ENCODE measurements at regions not wholly inside any gene's neighbourhood (a gene's known extent, or its start where the extent isn't known, plus 50 kb on each side); places are given as distances from the start of the nearest gene placed in this dataset.

- Mint-ChIP-seq H3K27me3 (no peaks in the 10 kb centered on the region), H3K27ac (no peak overlapping the region), H3K36me3 (no peaks in the 10 kb centered on the region), H3K9me3 (peaks cover 6% of the 10 kb centered on the region), H3K4me3 (no peak overlapping the region), H3K4me1 (no peaks in the 10 kb centered on the region)
Measured at GRCh38 chr11:115885535-115886421, 381.6 kb upstream of the CADM1 start.

GRCh38 chr11:115884800-115885534 is 380.8 kb upstream of the CADM1 start:
- H3K27ac Mint-ChIP-seq = no peak overlapping the region

GRCh38 chr11:115874843-115875242 is 370.6 kb upstream of the CADM1 start:
- H3K4me1 Mint-ChIP-seq = no peaks in the 10 kb centered on the region
- no peak overlapping the region for H3K4me3 Mint-ChIP-seq
- no peaks in the 10 kb centered on the region for H3K9me3 Mint-ChIP-seq
- no peak overlapping the region for H3K27ac Mint-ChIP-seq
- peaks cover 7% of the 10 kb centered on the region for H3K27me3 Mint-ChIP-seq
- no peaks in the 10 kb centered on the region for H3K36me3 Mint-ChIP-seq

More at GRCh38 chr11:115884800-115885534, 380.8 kb upstream of the CADM1 start:
- Mint-ChIP-seq H3K36me3 (no peaks in the 10 kb centered on the region), H3K27me3 (no peaks in the 10 kb centered on the region), H3K4me1 (no peaks in the 10 kb centered on the region), H3K4me3 (no peak overlapping the region), H3K9me3 (peaks cover 6% of the 10 kb centered on the region)

- Mint-ChIP-seq H3K27ac (no peak overlapping the region), H3K27me3 (peaks cover 11% of the 10 kb centered on the region), H3K9me3 (no peaks in the 10 kb centered on the region), H3K36me3 (no peaks in the 10 kb centered on the region), H3K4me1 (no peaks in the 10 kb centered on the region), H3K4me3 (no peak overlapping the region)
Measured at GRCh38 chr11:115873813-115874212, 369.6 kb upstream of the CADM1 start.

- no peaks in the 10 kb centered on the region for H3K4me1 Mint-ChIP-seq
- no peaks in the 10 kb centered on the region for H3K36me3 Mint-ChIP-seq
- H3K4me3 Mint-ChIP-seq = no peak overlapping the region
- no peak overlapping the region for H3K27ac Mint-ChIP-seq
- H3K27me3 Mint-ChIP-seq = peaks cover 11% of the 10 kb centered on the region
- H3K9me3 Mint-ChIP-seq = no peaks in the 10 kb centered on the region
Measured at GRCh38 chr11:115872416-115872815, 368.2 kb upstream of the CADM1 start.

GRCh38 chr11:115871161-115871760 is 367.0 kb upstream of the CADM1 start:
- no peaks in the 10 kb centered on the region for H3K4me1 Mint-ChIP-seq
- no peaks in the 10 kb centered on the region for H3K9me3 Mint-ChIP-seq
- no peak overlapping the region for H3K27ac Mint-ChIP-seq
- no peaks in the 10 kb centered on the region for H3K36me3 Mint-ChIP-seq
- H3K4me3 Mint-ChIP-seq = no peak overlapping the region
- peaks cover 11% of the 10 kb centered on the region for H3K27me3 Mint-ChIP-seq

- no peaks in the 10 kb centered on the region for H3K4me1 Mint-ChIP-seq
- no peak overlapping the region for H3K4me3 Mint-ChIP-seq
- H3K27ac Mint-ChIP-seq = no peak overlapping the region
- peaks cover 11% of the 10 kb centered on the region for H3K27me3 Mint-ChIP-seq
- H3K36me3 Mint-ChIP-seq = no peaks in the 10 kb centered on the region
- H3K9me3 Mint-ChIP-seq = no peaks in the 10 kb centered on the region
Measured at GRCh38 chr11:115869780-115870431, 365.7 kb upstream of the CADM1 start.

GRCh38 chr11:115869131-115869530 is 364.9 kb upstream of the CADM1 start:
- Mint-ChIP-seq H3K9me3 (no peaks in the 10 kb centered on the region), H3K4me1 (no peaks in the 10 kb centered on the region), H3K4me3 (no peak overlapping the region), H3K36me3 (no peaks in the 10 kb centered on the region), H3K27ac (no peak overlapping the region), H3K27me3 (peaks cover 11% of the 10 kb centered on the region)

GRCh38 chr11:115860246-115860645 is 356.0 kb upstream of the CADM1 start:
- H3K4me3 Mint-ChIP-seq = no peak overlapping the region
- no peaks in the 10 kb centered on the region for H3K36me3 Mint-ChIP-seq
- no peak overlapping the region for H3K27ac Mint-ChIP-seq
- H3K27me3 Mint-ChIP-seq = no peaks in the 10 kb centered on the region
- no peaks in the 10 kb centered on the region for H3K4me1 Mint-ChIP-seq
- peaks cover 5% of the 10 kb centered on the region for H3K9me3 Mint-ChIP-seq

GRCh38 chr11:115848611-115849010 is 344.4 kb upstream of the CADM1 start:
- H3K27me3 Mint-ChIP-seq = peaks cover 1% of the 10 kb centered on the region
- no peaks in the 10 kb centered on the region for H3K4me1 Mint-ChIP-seq
- H3K27ac Mint-ChIP-seq = no peak overlapping the region
- H3K36me3 Mint-ChIP-seq = no peaks in the 10 kb centered on the region
- no peak overlapping the region for H3K4me3 Mint-ChIP-seq
- peaks cover 19% of the 10 kb centered on the region for H3K9me3 Mint-ChIP-seq

GRCh38 chr11:115848080-115848479 is 343.9 kb upstream of the CADM1 start:
- H3K4me1 Mint-ChIP-seq = no peaks in the 10 kb centered on the region
- H3K27me3 Mint-ChIP-seq = peaks cover 1% of the 10 kb centered on the region
- H3K36me3 Mint-ChIP-seq = no peaks in the 10 kb centered on the region
- peaks cover 13% of the 10 kb centered on the region for H3K9me3 Mint-ChIP-seq
- no peak overlapping the region for H3K4me3 Mint-ChIP-seq
- no peak overlapping the region for H3K27ac Mint-ChIP-seq

GRCh38 chr11:115845872-115846271 is 341.7 kb upstream of the CADM1 start:
- Mint-ChIP-seq H3K27me3 (no peaks in the 10 kb centered on the region), H3K9me3 (peaks cover 10% of the 10 kb centered on the region), H3K36me3 (no peaks in the 10 kb centered on the region), H3K4me3 (no peak overlapping the region), H3K4me1 (no peaks in the 10 kb centered on the region), H3K27ac (no peak overlapping the region)

GRCh38 chr11:115843685-115844084 is 339.5 kb upstream of the CADM1 start:
- Mint-ChIP-seq H3K27ac (no peak overlapping the region), H3K4me3 (no peak overlapping the region), H3K36me3 (no peaks in the 10 kb centered on the region), H3K9me3 (no peaks in the 10 kb centered on the region), H3K4me1 (no peaks in the 10 kb centered on the region), H3K27me3 (no peaks in the 10 kb centered on the region)

GRCh38 chr11:115843111-115843510 is 338.9 kb upstream of the CADM1 start:
- Mint-ChIP-seq H3K36me3 (no peaks in the 10 kb centered on the region), H3K9me3 (no peaks in the 10 kb centered on the region), H3K27me3 (no peaks in the 10 kb centered on the region), H3K27ac (no peak overlapping the region), H3K4me1 (no peaks in the 10 kb centered on the region), H3K4me3 (no peak overlapping the region)

- Mint-ChIP-seq H3K27ac (no peak overlapping the region), H3K9me3 (peaks cover 7% of the 10 kb centered on the region), H3K4me3 (no peak overlapping the region), H3K27me3 (peaks cover 1% of the 10 kb centered on the region), H3K36me3 (no peaks in the 10 kb centered on the region), H3K4me1 (no peaks in the 10 kb centered on the region)
Measured at GRCh38 chr11:115820026-115820425, 315.8 kb upstream of the CADM1 start.

All from activated naive CD4-positive, alpha-beta T cell treated with anti-CD3 and anti-CD28 coated beads, Interleukin-2, amount 50 U/mL, for 24 hours (primary cell).